HG03064 (cell line): ENCODE measurements at regions not wholly inside any gene's neighbourhood (a gene's known extent, or its start where the extent isn't known, plus 50 kb on each side); places are given as distances from the start of the nearest gene placed in this dataset.

Experiments used
- ATAC-seq: cut with Tn5 transposase; IDR thresholded peaks from one replicate; pipeline ENCODE4 v1.9.1; 2021; ENCODE audit warnings: low read depth; ENCODE audit not compliant: unreplicated experiment

DNA sequence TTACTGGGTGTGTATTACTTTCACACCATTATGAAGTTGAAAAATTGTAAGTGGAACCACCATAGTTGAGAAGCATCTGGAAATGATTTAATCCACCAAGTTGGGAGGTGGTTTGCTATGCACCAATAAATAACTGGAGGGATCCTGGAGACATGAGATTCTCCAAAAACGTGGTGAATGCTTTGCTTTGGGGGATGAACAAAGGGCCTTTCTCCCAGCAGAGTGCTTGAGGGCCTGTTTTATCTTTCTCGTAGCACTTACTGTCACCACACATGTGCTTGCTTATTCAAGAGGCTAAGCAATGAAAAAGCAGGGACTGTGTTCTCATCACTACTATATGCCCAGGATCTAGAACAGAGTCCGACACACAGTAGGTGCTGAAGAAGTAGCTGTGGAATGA is 371.1 kb downstream of the DHX35 start:
- no peak for ATAC-seq

DNA sequence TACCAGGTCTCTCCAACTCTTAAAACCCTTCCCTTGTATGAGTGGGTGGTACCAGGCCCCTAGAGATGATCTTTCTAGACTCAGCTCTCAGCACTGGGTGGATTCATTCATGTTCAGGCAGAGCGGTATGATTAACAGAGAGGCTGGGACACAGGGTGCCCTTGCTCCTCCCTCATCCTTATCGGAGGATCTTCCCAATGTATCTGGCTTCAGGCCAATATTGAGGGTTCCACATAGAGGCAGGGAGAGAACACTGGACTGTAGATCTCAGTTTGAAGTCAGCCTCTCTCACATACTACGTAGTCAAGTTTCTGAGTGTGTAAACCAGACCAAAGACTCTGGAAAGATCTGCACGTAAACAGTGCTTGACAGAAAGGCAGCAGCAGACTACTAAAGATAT is 366.2 kb downstream of the DHX35 start:
- ATAC-seq = no peak

DNA sequence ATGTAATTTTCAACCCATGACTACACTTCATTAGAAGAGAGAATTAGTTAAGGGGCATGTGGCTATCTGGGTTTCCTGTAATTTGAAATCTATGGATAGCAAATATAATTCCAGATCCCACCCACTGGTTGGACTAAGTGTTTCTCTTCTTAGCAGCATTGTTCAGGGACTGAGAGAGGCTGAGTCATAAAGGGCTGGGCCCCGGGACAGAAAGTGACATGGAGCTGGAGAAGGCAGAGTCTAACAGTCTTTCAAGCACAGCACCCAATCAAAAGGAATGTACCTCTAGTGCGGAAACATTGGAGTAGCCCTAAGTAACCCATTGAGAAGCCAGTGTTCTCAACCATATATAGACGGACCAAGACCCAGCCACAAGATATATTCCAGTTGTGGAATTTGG is 363.9 kb downstream of the DHX35 start:
- no peak for ATAC-seq

GRCh38 chr20:39318911-39319310 is 356.8 kb downstream of the DHX35 start:
- ATAC-seq = no peak

- ATAC-seq = no peak
These were observed 350.5 kb downstream of the DHX35 start for GRCh38 chr20:39312676-39313075.

DNA sequence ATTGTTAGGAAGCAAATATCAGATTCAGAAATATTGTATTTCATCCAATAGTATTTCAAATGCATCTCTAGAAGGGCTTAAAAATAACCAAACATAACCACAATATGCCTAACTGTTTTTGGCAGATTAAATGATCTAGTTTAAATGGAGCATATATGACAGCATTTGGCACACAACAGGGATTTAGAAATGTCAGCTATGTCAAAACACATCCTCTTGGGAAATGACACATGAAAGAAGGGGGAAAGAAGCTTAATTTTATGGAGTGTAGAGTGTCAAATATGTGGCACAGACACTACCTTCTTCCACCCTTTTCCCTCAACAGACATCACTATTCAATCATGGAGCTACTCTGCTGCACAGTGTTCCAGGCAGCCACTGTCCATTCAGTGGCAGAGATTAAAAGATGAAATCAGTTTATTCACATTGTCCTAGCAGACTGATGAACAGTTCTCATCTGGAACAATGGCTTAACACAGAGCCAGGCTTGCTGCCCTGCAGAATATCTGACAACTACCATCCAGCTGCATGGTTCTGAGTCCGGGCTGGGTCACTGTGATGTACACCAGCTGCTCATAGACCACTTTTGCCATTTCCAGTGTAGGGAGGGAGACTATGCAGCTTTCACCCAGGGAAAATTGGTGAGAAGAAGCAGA is 349.8 kb downstream of the DHX35 start:
- ATAC-seq = no peak

- ATAC-seq = no peak
These were observed 348.3 kb downstream of the DHX35 start for GRCh38 chr20:39310363-39310995.

DNA sequence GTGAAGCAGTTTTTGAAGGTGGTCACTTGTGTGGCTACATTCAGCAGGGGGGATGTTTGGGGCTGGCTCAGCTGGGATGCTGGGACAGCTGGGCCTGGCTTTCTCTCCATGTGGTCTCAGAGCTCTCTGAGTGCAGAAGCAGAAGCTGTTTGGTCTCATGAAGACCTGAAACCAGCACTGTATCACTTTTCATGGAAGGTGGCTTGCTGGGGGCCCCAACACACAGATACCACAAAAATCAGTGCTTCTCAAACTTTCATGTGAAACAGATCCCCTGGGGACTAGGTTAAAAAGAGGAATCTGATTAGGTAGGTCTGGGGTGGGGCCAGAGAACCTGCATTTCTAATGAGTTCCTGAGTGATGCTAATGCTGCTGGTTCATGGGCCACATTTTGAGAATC is 347.3 kb downstream of the DHX35 start:
- no peak for ATAC-seq

DNA sequence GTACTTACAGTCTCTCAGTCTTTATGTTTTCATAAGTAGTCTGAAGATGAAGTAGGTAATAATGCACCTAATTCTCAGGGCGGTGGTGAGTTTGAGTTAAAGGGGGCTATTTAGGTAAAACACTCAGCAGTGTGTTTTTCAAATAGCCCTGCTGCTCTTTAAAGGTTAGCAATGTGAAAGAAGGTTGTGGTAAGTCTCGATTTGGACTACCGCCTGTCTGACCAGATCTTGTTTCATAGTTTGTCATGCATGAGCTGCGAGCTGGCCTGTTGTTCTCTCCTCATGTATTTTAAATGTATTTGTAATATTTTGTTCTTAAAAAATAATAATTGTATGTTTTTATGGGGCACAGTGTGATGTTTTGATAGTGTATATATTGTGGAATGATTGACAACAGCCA is 340.2 kb downstream of the DHX35 start:
- ATAC-seq = no peak

- no peak for ATAC-seq
These were observed 337.6 kb downstream of the DHX35 start for GRCh38 chr20:39299783-39300182.

- no peak for ATAC-seq
These were observed 336.7 kb downstream of the DHX35 start for GRCh38 chr20:39298571-39299506.

DNA sequence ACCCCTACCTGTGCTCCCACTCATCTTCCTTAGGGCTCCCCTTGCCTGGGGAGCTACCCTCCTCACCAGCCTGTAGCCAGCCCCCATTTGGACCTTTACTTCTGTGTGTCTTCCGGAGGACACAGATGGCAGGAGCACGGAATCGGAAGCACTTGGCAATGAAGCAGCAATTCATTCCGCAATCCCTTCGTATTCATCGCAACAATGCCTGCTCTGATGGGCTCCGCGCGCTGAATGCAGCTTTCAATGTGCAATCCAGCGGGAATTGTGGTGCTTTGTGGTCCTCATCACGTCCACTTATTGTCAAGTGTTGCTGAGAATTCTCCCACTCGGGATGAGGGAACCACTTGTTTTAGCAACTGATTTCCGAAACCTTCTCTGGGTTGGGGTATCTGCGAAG is 336.0 kb downstream of the DHX35 start:
- no peak for ATAC-seq

DNA sequence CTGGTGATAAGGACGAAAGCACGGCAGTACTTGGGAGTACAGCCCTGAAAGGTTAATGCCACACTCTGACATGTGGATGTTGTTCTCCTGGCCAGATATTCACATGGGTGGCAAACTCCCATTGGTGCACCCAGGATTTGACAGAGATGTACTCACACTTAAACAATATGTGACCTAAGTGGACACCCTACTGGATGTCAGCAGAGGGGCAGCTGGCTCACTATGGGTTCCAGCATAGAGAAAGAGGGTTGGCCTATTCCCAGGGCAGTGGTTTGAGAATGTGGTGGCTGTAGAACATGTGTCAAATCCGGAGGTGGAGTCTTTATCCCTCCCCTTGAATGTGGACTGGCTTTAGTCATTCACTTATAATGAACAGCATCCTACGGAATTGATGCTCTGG is 333.2 kb downstream of the DHX35 start:
- no peak for ATAC-seq

DNA sequence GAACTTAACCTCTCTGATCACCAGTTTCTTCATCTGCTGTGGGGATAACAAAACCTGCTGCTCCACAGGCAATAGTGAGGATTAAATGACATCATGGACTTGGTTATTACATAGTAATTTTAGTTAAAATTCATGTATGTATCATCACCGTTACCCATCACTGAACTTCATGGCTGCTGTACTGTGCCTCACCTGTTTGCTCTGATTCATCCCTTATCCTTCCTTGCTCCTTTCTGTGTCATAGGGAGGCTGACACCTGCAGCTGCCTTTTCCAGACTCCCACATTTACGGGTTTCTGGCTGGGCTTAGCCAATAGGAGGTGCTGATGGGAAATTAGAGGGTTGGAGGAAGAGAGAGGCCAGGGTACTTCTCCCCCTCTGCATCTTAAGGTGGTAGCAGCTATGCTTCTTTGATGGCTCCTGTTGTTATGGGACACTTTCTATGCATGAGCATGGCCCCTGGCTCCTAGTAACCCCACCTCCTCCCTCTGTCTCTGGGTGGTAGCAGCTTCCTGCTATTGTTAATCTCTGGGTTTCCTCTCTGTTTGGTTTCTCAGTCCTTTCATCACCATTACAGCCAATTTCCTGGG is 332.1 kb downstream of the DHX35 start:
- no peak for ATAC-seq

- ATAC-seq = no peak
These were observed 330.1 kb downstream of the DHX35 start for GRCh38 chr20:39292193-39292736.

DNA sequence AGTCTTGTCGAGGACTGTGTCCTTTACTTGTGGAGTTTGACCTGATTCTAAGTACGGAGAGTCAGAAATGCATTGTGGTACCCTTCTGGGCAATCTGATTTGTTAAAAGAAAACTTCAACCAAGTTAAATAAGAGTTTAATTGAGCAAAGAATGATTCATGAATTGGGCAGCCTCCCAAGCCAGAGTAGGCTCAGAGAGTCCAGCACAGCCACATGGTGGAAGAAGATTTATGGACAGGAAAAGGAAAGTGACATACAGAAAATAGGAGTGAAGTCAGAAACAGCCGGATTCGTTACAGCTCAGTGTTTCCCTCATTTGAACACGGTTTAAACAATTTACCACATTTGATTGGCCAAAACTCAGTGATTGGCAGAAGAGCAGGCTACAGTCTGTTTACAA is 329.2 kb downstream of the DHX35 start:
- ATAC-seq = no peak

- no peak for ATAC-seq
These were observed 328.4 kb downstream of the DHX35 start for GRCh38 chr20:39290575-39290974.

DNA sequence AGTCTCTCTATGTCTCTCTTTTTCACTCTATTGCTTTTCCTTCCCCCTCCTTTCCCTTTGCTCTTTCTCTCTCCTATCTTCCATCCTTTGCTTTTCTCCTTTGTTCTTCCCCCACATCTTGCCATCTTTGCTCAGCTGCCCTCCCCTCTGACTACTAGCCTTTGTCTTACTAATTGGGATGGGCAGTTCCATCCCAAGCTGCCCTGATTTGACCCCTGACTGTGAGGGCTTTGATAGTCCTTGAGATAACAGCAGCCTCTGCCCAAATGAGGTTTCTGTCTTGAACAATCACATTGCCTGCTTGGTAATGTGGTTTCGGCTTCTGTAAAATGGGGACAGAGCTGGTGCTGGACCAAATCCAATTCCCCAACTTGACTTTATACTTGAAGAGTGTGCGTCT is 327.7 kb downstream of the DHX35 start:
- no peak for ATAC-seq

DNA sequence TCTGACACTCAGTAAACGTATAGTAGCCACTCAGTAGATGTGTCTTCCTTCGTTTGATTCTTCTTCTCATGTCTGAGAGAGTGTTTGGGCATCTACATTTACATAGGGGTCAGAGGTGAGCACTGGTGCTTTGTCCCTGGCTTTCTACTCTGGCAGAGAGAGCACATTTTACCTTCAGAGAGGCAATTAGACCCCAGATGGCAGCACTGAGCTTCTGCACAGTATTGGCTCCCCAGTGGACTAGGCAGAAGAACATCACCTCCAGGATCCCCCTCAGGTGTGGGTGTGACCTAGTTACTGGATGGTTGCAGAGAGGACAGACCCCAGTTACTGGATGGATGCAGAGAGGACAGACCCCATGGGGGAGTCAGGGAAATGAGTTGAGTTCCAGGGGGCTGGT is 327.2 kb downstream of the DHX35 start:
- ATAC-seq = no peak

GRCh38 chr20:39283464-39283863 is 321.3 kb downstream of the DHX35 start:
- ATAC-seq = no peak

DNA sequence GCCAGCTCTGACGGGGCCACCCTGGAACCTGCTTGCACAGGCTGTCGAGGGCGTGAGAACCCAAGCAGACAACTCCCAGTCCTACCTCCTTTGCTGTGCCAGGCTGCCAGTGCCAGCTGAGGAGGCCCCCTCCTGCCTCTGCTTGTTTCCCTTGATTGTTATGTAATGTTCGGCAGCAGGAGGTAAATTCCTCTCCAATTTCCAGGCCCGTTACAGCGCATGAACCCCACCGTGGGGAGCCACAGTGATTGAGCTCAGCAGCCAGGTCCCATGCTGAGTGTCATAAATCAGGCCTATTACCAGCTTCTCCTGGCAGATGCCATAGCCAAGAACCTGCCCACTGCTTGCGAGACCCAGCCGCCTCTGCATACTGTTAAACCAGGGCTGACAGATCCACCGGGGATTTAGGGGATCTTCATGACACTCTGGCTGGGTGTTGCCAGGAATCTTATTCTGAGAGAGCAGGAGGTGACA is 320.5 kb downstream of the DHX35 start:
- no peak for ATAC-seq
